ENCODE measurements at regions not wholly inside any gene's neighbourhood (a gene's known extent, or its start where the extent isn't known, plus 50 kb on each side); places are given as distances from the start of the nearest gene placed in this dataset.
"Not testable (repeated sequence)": the region's sequence is repeated elsewhere in the genome, so short reads cannot be mapped to it uniquely, and the experiment has no call there.

GRCh38 chr6:78670802-78671201 lies 196.5 kb upstream of the IRAK1BP1 start:
- H3K27me3 Mint-ChIP-seq: peaks cover 0 to 9% (median under 1%) of the 10 kb centered on the region in 5 donors
- CTCF ChIA-PET: no interaction called here

GRCh38 chr6:78676069-78677007 lies 191.0 kb upstream of the IRAK1BP1 start:
- peaks cover 6 to 24% (median 15%) of the 10 kb centered on the region in 11 donors for H3K9me3 Mint-ChIP-seq
- H3K4me3 Mint-ChIP-seq; POLR2A ChIA-PET; CTCF ChIA-PET; intact Hi-C loops (cut with micrococcal nuclease); H3K9me3 ChIP-seq (ENCODE audit: control insufficient read depth in 2 of 3, low read length in 3 of 3); ATAC-seq; H3K4me3 ChIP-seq (ENCODE audit: low read length); H3K36me3 ChIP-seq (ENCODE audit: control insufficient read depth in 2 of 3, insufficient read depth in 3 of 3, low read length in 3 of 3); DNase-seq; H3K27ac Mint-ChIP-seq; H3K4me1 Mint-ChIP-seq; H3K27me3 ChIP-seq (ENCODE audit: control insufficient read depth in 2 of 2, insufficient read depth in 2 of 2, low read length in 2 of 2); H3K4me1 ChIP-seq (ENCODE audit: control insufficient read depth in 2 of 2, insufficient read depth in 2 of 2, low read length in 2 of 2); H3K36me3 Mint-ChIP-seq; H3K27ac ChIP-seq (ENCODE audit: low read depth, low read length); H3K27me3 Mint-ChIP-seq: not testable (repeated sequence)

More at GRCh38 chr6:78670802-78671201, 196.5 kb upstream of the IRAK1BP1 start:
- no peak overlapping the region for H3K4me3 Mint-ChIP-seq
- H3K9me3 Mint-ChIP-seq: peaks cover 0 to 6% (median under 1%) of the 10 kb centered on the region in 11 donors
- ATAC-seq: no peak
- Histone ChIP-seq H3K4me1 (ENCODE audit: control insufficient read depth in 2 of 2, insufficient read depth in 2 of 2, low read length in 2 of 2) (no peaks in the 10 kb centered on the region), H3K27ac (ENCODE audit: low read depth, low read length) (no peak overlapping the region), H3K4me3 (ENCODE audit: low read length) (no peak overlapping the region), H3K36me3 (ENCODE audit: control insufficient read depth in 2 of 3, insufficient read depth in 3 of 3, low read length in 3 of 3) (no peaks in the 10 kb centered on the region), H3K27me3 (ENCODE audit: control insufficient read depth in 2 of 2, insufficient read depth in 2 of 2, low read length in 2 of 2) (no peaks in the 10 kb centered on the region), H3K9me3 (ENCODE audit: control insufficient read depth in 2 of 3, low read length in 3 of 3) (no peaks in the 10 kb centered on the region)
- POLR2A ChIA-PET: no interaction called here
- DNase-seq: no peak
- no peaks in the 10 kb centered on the region for H3K4me1 Mint-ChIP-seq
- H3K36me3 Mint-ChIP-seq: no peaks in the 10 kb centered on the region
- H3K27ac Mint-ChIP-seq: no peak overlapping the region
- intact Hi-C loops (cut with micrococcal nuclease): no loop called here

- Mint-ChIP-seq H3K4me1 (no peaks in the 10 kb centered on the region), H3K36me3 (no peaks in the 10 kb centered on the region), H3K27me3 (peaks cover 0 to 6% (median 3%) of the 10 kb centered on the region in 5 donors), H3K4me3 (no peak overlapping the region), H3K9me3 (peaks cover 0 to 6% (median 0%) of the 10 kb centered on the region in 11 donors), H3K27ac (no peak overlapping the region)
- intact Hi-C loops (cut with micrococcal nuclease): no loop called here
- POLR2A ChIA-PET: no interaction called here
- ATAC-seq: no peak
- Histone ChIP-seq H3K27me3 (ENCODE audit: control insufficient read depth in 2 of 2, insufficient read depth in 2 of 2, low read length in 2 of 2) (no peaks in the 10 kb centered on the region), H3K36me3 (ENCODE audit: control insufficient read depth in 2 of 3, insufficient read depth in 3 of 3, low read length in 3 of 3) (no peaks in the 10 kb centered on the region), H3K9me3 (ENCODE audit: control insufficient read depth in 2 of 3, low read length in 3 of 3) (no peaks in the 10 kb centered on the region), H3K4me1 (ENCODE audit: control insufficient read depth in 2 of 2, insufficient read depth in 2 of 2, low read length in 2 of 2) (no peaks in the 10 kb centered on the region), H3K27ac (ENCODE audit: low read depth, low read length) (no peak overlapping the region), H3K4me3 (ENCODE audit: low read length) (no peak overlapping the region)
- CTCF ChIA-PET: no interaction called here
- no peak for DNase-seq
These were observed 178.7 kb upstream of the IRAK1BP1 start for GRCh38 chr6:78688668-78689067.

GRCh38 chr6:78693835-78694234 lies 173.5 kb upstream of the IRAK1BP1 start:
- H3K27me3 ChIP-seq (ENCODE audit: control insufficient read depth in 2 of 2, insufficient read depth in 2 of 2, low read length in 2 of 2): no peaks in the 10 kb centered on the region
- no peak overlapping the region for H3K4me3 ChIP-seq (ENCODE audit: low read length)
- ChIA-PET CTCF (no interaction called here), POLR2A (no interaction called here)
- no peaks in the 10 kb centered on the region for H3K36me3 ChIP-seq (ENCODE audit: control insufficient read depth in 2 of 3, insufficient read depth in 3 of 3, low read length in 3 of 3)
- H3K9me3 ChIP-seq (ENCODE audit: control insufficient read depth in 2 of 3, low read length in 3 of 3): no peaks in the 10 kb centered on the region
- Mint-ChIP-seq H3K36me3 (peaks cover 0 to 4% (median 0%) of the 10 kb centered on the region in 5 donors), H3K4me1 (no peaks in the 10 kb centered on the region), H3K27ac (no peak overlapping the region), H3K4me3 (no peak overlapping the region), H3K27me3 (peaks cover 0 to 14% (median 5%) of the 10 kb centered on the region in 5 donors), H3K9me3 (peaks cover 0 to 12% (median 2%) of the 10 kb centered on the region in 11 donors)
- no peak overlapping the region for H3K27ac ChIP-seq (ENCODE audit: low read depth, low read length)
- DNase-seq (no peak), ATAC-seq (no peak)
- no peaks in the 10 kb centered on the region for H3K4me1 ChIP-seq (ENCODE audit: control insufficient read depth in 2 of 2, insufficient read depth in 2 of 2, low read length in 2 of 2)
- intact Hi-C loops (cut with micrococcal nuclease): no loop called here

- ATAC-seq, POLR2A ChIA-PET: not testable (repeated sequence)
These were observed 172.7 kb upstream of the IRAK1BP1 start for GRCh38 chr6:78694628-78695027.

GRCh38 chr6:78700991-78701390 lies 166.4 kb upstream of the IRAK1BP1 start:
- Histone ChIP-seq H3K4me3 (ENCODE audit: low read length) (no peak overlapping the region), H3K4me1 (ENCODE audit: control insufficient read depth in 2 of 2, insufficient read depth in 2 of 2, low read length in 2 of 2) (no peaks in the 10 kb centered on the region), H3K36me3 (ENCODE audit: control insufficient read depth in 2 of 3, insufficient read depth in 3 of 3, low read length in 3 of 3) (no peaks in the 10 kb centered on the region), H3K27ac (ENCODE audit: low read depth, low read length) (no peak overlapping the region), H3K27me3 (ENCODE audit: control insufficient read depth in 2 of 2, insufficient read depth in 2 of 2, low read length in 2 of 2) (no peaks in the 10 kb centered on the region), H3K9me3 (ENCODE audit: control insufficient read depth in 2 of 3, low read length in 3 of 3) (no peaks in the 10 kb centered on the region)
- Mint-ChIP-seq H3K4me1 (no peaks in the 10 kb centered on the region), H3K27me3 (peaks cover 0 to 8% (median 0%) of the 10 kb centered on the region in 5 donors), H3K9me3 (peaks cover 0 to 5% (median 0%) of the 10 kb centered on the region in 11 donors), H3K4me3 (no peak overlapping the region), H3K27ac (no peak overlapping the region), H3K36me3 (peaks cover 0 to 4% (median 0%) of the 10 kb centered on the region in 5 donors)
- intact Hi-C loops (cut with micrococcal nuclease): no loop called here
- DNase-seq (no peak), ATAC-seq (no peak)
- ChIA-PET CTCF (no interaction called here), POLR2A (no interaction called here)

More at GRCh38 chr6:78694628-78695027, 172.7 kb upstream of the IRAK1BP1 start:
- intact Hi-C loops (cut with micrococcal nuclease); H3K36me3 Mint-ChIP-seq; H3K27ac Mint-ChIP-seq; H3K36me3 ChIP-seq (ENCODE audit: control insufficient read depth in 2 of 3, insufficient read depth in 3 of 3, low read length in 3 of 3); H3K9me3 ChIP-seq (ENCODE audit: control insufficient read depth in 2 of 3, low read length in 3 of 3); H3K4me1 Mint-ChIP-seq; H3K4me3 Mint-ChIP-seq; H3K4me3 ChIP-seq (ENCODE audit: low read length); DNase-seq; H3K4me1 ChIP-seq (ENCODE audit: control insufficient read depth in 2 of 2, insufficient read depth in 2 of 2, low read length in 2 of 2); H3K27me3 ChIP-seq (ENCODE audit: control insufficient read depth in 2 of 2, insufficient read depth in 2 of 2, low read length in 2 of 2); H3K27ac ChIP-seq (ENCODE audit: low read depth, low read length); CTCF ChIA-PET: not testable (repeated sequence)
- Mint-ChIP-seq H3K9me3 (peaks cover 0 to 10% (median 2%) of the 10 kb centered on the region in 11 donors), H3K27me3 (peaks cover 0 to 14% (median 4%) of the 10 kb centered on the region in 5 donors)

GRCh38 chr6:78701407-78701806 lies 165.9 kb upstream of the IRAK1BP1 start:
- peaks cover 0 to 4% (median 0%) of the 10 kb centered on the region in 5 donors for H3K36me3 Mint-ChIP-seq
- no peaks in the 10 kb centered on the region for H3K9me3 ChIP-seq (ENCODE audit: control insufficient read depth in 2 of 3, low read length in 3 of 3)
- H3K27me3 ChIP-seq (ENCODE audit: control insufficient read depth in 2 of 2, insufficient read depth in 2 of 2, low read length in 2 of 2): no peaks in the 10 kb centered on the region
- ATAC-seq (no peak), DNase-seq (no peak)
- no peak overlapping the region for H3K27ac ChIP-seq (ENCODE audit: low read depth, low read length)
- no peak overlapping the region for H3K4me3 ChIP-seq (ENCODE audit: low read length)
- H3K27me3 Mint-ChIP-seq: peaks cover 0 to 8% (median 1%) of the 10 kb centered on the region in 5 donors
- POLR2A ChIA-PET: no interaction called here
- peaks cover 0 to 5% (median 0%) of the 10 kb centered on the region in 11 donors for H3K9me3 Mint-ChIP-seq
- no peaks in the 10 kb centered on the region for H3K4me1 Mint-ChIP-seq
- H3K4me3 Mint-ChIP-seq: no peak overlapping the region
- H3K36me3 ChIP-seq (ENCODE audit: control insufficient read depth in 2 of 3, insufficient read depth in 3 of 3, low read length in 3 of 3): no peaks in the 10 kb centered on the region
- no peak overlapping the region for H3K27ac Mint-ChIP-seq
- H3K4me1 ChIP-seq (ENCODE audit: control insufficient read depth in 2 of 2, insufficient read depth in 2 of 2, low read length in 2 of 2): no peaks in the 10 kb centered on the region
- intact Hi-C loops (cut with micrococcal nuclease): no loop called here
- CTCF ChIA-PET: no interaction called here

Measured in naive thymus-derived CD4-positive, alpha-beta T cell (primary cell).